ENCODE measurements at regions not wholly inside any gene's neighbourhood (a gene's known extent, or its start where the extent isn't known, plus 50 kb on each side); places are given as distances from the start of the nearest gene placed in this dataset.
"Not testable (repeated sequence)": the region's sequence is repeated elsewhere in the genome, so short reads cannot be mapped to it uniquely, and the experiment has no call there.

DNA sequence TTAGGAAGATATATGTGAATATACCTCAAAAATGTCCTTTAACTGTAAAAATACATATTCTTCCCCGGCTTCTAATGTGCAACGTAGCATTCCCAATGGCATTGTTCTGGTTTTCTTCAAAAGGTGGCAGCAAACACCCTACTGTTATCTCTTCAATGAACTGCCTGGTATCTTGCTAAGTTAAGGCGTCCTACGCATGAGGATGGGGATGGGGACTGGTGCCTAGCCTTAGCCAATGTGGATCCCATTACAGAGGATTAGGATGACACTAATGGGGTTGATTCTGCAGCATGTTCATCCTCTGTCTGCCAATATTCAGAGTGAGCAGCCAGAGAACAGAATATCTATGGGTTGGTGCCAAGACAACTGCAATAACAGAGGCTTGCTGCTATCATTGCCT, 334.9 kb upstream of the ADGRL3 start:
- H3K4me3 Mint-ChIP-seq, result no peak overlapping the region
- H3K36me3 Mint-ChIP-seq, result no peaks in the 10 kb centered on the region
- no peaks in the 10 kb centered on the region for H3K4me1 Mint-ChIP-seq
- no peak overlapping the region for H3K27ac Mint-ChIP-seq
- ATAC-seq, result no peak
- POLR2A ChIA-PET, result no interaction called here
- H3K27me3 Mint-ChIP-seq, result no peaks in the 10 kb centered on the region
- no peak for DNase-seq
- peaks cover 3 to 25% (median 10%) of the 10 kb centered on the region in 9 donors for H3K9me3 Mint-ChIP-seq

DNA sequence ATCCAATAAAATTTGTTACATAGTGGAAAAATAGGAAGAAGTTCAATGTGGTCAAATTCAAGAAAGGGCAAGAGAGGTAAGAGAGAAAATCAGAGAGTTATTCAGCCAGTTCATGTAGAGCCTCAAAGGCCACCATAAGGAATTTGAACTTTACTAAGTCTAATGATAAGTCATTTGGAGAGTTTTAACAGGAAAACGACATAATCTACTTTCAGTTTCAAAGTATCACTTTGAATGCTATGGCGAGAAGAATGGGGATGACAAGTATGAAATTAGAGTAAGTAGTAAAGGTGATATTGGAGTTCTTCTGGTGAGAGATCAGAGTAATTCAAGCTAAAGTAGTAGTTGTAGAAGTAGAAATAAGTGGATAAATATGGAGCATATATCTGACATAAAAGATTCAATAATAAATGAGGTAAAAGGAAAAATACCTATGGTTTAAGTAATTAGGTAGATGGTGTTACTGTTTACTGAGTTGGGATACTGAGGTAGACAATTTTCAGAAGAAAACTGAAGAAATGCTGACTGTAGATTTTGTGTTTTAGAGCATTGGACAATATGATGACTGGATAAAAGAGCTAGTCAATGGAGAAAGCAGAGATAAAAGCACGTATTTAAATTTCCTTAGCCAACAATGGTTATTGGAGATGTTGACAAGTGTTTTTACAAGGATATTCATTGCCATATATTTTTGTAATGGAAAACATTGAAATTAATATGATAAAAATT, 331.7 kb upstream of the ADGRL3 start:
- H3K27me3 Mint-ChIP-seq, result no peaks in the 10 kb centered on the region
- H3K27ac Mint-ChIP-seq, result no peak overlapping the region
- H3K4me1 Mint-ChIP-seq, result no peaks in the 10 kb centered on the region
- H3K36me3 Mint-ChIP-seq, result no peaks in the 10 kb centered on the region
- H3K9me3 Mint-ChIP-seq, result peaks cover 5 to 25% (median 11%) of the 10 kb centered on the region in 9 donors
- ATAC-seq (no peak), DNase-seq (no peak)
- H3K4me3 Mint-ChIP-seq, result no peak overlapping the region
- POLR2A ChIA-PET, result no interaction called here

DNA sequence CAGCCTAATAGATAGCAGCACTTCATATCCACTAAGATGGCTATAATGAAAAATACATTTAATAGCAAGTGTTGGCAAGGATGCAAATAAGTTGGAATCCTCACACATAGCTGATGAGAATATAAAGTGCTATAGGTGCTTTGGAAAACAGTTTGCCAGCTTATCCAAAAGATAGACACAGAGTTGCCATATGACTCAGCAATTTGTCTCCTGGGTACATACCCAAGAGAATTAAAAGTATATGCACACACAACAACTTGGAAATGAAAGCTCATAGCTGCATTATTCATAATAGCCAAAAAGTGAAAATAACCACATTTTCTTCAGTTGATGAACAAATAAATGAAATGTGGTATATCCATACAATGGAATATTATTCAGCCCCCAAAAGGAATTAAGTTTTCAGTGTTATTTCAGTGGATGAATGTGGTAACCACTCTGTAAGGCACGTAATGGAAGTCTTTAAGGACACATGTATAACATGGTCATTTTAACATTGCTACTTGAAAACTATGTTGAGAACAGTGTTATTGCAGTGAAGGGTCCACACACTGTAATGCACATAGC, 320.9 kb upstream of the ADGRL3 start:
- POLR2A ChIA-PET, result no interaction called here

DNA sequence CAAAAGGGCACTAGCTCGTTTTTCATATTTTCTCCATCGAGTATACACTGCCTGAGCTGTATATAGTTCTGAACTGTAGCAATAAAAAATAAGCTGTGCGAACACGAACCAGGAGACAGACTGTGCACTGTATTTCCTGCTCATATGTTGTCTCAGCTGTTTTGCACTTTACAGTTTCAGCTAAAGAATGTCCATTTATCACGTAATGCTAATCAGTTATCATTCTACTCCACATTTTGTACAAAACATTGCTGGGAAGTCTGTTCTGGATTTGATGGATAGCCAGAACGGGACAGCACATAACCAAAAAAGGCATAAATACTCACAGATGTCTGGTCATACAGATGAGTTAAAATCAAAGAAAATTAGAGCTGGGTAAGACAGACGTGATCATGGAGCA, 315.5 kb upstream of the ADGRL3 start:
- DNase-seq, result no peak
- no peaks in the 10 kb centered on the region for H3K27me3 Mint-ChIP-seq
- H3K9me3 Mint-ChIP-seq, result peaks cover 0 to 39% (median 10%) of the 10 kb centered on the region in 9 donors
- POLR2A ChIA-PET, result no interaction called here
- H3K4me3 Mint-ChIP-seq, result no peak overlapping the region
- H3K27ac Mint-ChIP-seq, result no peak overlapping the region
- no peak for ATAC-seq
- no peaks in the 10 kb centered on the region for H3K4me1 Mint-ChIP-seq
- H3K36me3 Mint-ChIP-seq, result peaks cover 0 to 4% (median 0%) of the 10 kb centered on the region in 3 donors

More for the DNA sequence above, 320.9 kb upstream of the ADGRL3 start:
- Mint-ChIP-seq H3K4me1 (no peaks in the 10 kb centered on the region), H3K36me3 (peaks cover 0 to 4% (median 0%) of the 10 kb centered on the region in 3 donors), H3K27me3 (no peaks in the 10 kb centered on the region), H3K27ac (no peak overlapping the region), H3K4me3 (no peak overlapping the region), H3K9me3 (peaks cover 0 to 23% (median 12%) of the 10 kb centered on the region in 9 donors)
- ATAC-seq (no peak), DNase-seq (no peak)

DNA sequence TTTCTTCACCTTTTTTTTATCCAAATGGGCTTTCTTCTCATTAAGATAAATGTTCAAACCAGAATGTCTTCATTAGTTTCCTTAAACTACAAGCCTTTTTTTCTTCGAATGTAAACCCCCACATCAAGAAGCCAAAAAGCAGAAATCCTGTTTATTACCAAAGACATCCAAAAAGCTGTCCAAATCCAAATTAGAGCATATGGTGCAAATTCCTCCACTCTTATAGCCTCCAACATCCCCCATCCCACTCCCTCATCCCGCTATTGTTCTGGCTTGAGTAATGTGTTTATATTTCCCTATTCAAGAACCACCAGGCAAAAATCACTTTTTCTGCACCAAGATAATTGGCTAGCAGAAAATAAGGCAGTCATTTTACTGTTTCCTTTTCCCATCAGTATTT, 315.1 kb upstream of the ADGRL3 start:
- Mint-ChIP-seq H3K36me3 (peaks cover 0 to 4% (median 0%) of the 10 kb centered on the region in 3 donors), H3K4me3 (no peak overlapping the region), H3K4me1 (no peaks in the 10 kb centered on the region), H3K27me3 (no peaks in the 10 kb centered on the region), H3K9me3 (peaks cover 0 to 41% (median 10%) of the 10 kb centered on the region in 9 donors), H3K27ac (no peak overlapping the region)
- DNase-seq (no peak), ATAC-seq (no peak)
- POLR2A ChIA-PET, result no interaction called here

DNA sequence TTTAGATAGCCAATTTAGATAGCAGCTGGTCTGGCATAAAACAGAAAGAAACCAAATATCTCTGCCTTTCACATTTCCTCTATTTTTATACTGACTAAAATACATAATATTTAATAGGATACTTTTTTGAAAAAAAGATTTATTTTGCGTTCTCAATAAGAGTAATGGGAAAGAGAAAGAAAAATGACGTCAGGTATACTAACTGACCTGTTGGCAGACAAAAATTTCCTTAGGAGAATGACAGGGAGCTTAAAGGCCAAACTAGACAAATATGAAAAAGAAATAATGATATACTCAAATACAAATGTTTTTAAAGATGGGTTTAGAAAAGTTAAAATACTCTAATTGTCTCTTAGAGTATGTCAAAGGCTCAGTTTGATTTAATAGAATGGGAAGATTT, 309.4 kb upstream of the ADGRL3 start:
- Mint-ChIP-seq H3K27me3 (no peaks in the 10 kb centered on the region), H3K9me3 (peaks cover 0 to 49% (median 16%) of the 10 kb centered on the region in 9 donors), H3K36me3 (no peaks in the 10 kb centered on the region), H3K4me3 (no peak overlapping the region), H3K27ac (no peak overlapping the region), H3K4me1 (no peaks in the 10 kb centered on the region)
- no peak for DNase-seq
- no peak for ATAC-seq
- POLR2A ChIA-PET, result no interaction called here

DNA sequence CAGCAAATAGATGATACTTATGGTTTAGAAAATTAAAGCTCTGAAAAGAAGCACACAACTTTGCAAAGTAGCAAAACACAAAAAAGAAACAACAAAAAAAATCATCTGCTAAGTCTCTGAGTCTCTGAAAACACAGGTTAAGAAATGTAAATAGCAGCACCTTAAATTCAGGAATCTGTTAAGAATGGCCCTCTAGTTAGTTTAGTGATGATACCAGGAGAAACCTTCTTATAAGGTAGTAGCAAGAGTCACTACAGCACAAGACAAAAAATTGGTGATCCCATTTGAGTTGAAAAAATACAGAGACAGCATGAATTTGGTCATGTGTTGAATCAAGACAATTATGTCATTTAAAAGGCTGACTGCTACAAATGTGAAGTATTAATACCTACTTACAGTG, 308.2 kb upstream of the ADGRL3 start:
- no peak overlapping the region for H3K4me3 Mint-ChIP-seq
- H3K9me3 Mint-ChIP-seq, result peaks cover 0 to 55% (median 16%) of the 10 kb centered on the region in 9 donors
- no peak for ATAC-seq
- DNase-seq, result no peak
- no peaks in the 10 kb centered on the region for H3K36me3 Mint-ChIP-seq
- POLR2A ChIA-PET, result no interaction called here
- no peaks in the 10 kb centered on the region for H3K27me3 Mint-ChIP-seq
- H3K27ac Mint-ChIP-seq, result no peak overlapping the region
- H3K4me1 Mint-ChIP-seq, result no peaks in the 10 kb centered on the region

DNA sequence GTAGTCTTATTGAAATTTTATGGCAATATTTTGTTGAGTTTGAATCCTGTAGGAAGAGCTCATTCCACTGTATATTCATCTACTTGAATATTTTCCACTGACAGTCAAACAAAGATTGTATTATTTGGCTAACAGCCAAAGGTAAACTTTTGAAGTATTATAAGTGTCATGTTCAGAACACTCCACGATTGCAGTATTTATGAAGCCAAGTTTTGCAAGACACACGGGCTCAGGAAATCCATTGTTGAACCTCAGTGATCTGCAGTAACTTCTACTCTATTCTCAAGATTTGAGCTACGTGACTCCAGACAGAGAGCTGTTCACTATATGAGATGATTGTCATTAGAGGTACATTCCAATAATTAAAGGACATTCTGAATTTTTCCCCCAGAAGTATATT, 302.7 kb upstream of the ADGRL3 start:
- H3K27ac Mint-ChIP-seq, result no peak overlapping the region
- H3K4me3 Mint-ChIP-seq, result no peak overlapping the region
- ATAC-seq (no peak), DNase-seq (no peak)
- H3K9me3 Mint-ChIP-seq, result peaks cover 0 to 33% (median 9%) of the 10 kb centered on the region in 9 donors
- H3K27me3 Mint-ChIP-seq, result no peaks in the 10 kb centered on the region
- POLR2A ChIA-PET, result no interaction called here
- H3K4me1 Mint-ChIP-seq, result no peaks in the 10 kb centered on the region
- H3K36me3 Mint-ChIP-seq, result no peaks in the 10 kb centered on the region

DNA sequence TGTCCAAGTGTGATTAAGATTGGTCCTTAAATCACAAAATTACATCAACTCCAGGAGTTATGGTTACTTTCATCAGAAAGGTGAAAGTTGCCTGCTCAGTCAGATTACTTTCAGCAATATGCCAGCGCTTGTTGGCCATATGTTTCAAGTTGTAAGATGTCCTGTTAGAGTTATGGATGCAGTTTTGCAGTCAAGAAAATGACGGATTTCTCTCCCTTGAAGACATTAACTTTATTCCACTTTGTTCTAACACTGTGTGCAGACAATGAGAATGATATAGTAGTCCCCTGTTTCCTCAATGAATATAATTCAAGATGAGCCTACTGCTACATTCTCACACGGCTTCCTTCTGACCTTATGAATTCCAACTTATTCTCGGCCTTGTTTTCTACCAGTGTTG, 295.0 kb upstream of the ADGRL3 start:
- no peaks in the 10 kb centered on the region for H3K36me3 Mint-ChIP-seq
- no peak for ATAC-seq

DNA sequence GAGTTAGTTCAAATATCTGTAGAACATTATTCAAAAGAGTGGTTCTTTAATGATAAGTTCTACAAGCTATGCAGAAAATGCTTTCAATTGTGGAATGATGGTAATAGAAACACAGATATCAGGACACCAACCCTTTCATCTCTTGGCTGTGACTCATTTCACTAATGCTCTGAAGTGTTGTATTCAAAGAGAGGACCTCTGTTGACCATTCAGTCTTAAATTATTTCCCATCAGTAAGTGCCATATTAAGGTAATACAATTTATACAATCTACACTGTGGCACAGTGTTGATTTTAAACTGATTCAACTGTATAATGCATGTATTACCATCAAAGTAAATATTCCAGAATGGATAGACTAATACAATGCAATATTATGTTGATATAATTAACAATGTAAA, 289.0 kb upstream of the ADGRL3 start:
- H3K4me1 Mint-ChIP-seq, result no peaks in the 10 kb centered on the region
- no peak for DNase-seq
- no peak overlapping the region for H3K4me3 Mint-ChIP-seq
- no peak overlapping the region for H3K27ac Mint-ChIP-seq
- H3K27me3 Mint-ChIP-seq, result no peaks in the 10 kb centered on the region
- POLR2A ChIA-PET, result no interaction called here
- ATAC-seq, result no peak
- peaks cover 0 to 25% (median 5%) of the 10 kb centered on the region in 9 donors for H3K9me3 Mint-ChIP-seq
- H3K36me3 Mint-ChIP-seq, result no peaks in the 10 kb centered on the region

More for the DNA sequence above, 295.0 kb upstream of the ADGRL3 start:
- POLR2A ChIA-PET, result no interaction called here
- no peaks in the 10 kb centered on the region for H3K4me1 Mint-ChIP-seq
- no peak for DNase-seq
- no peak overlapping the region for H3K4me3 Mint-ChIP-seq
- H3K27me3 Mint-ChIP-seq, result no peaks in the 10 kb centered on the region
- no peak overlapping the region for H3K27ac Mint-ChIP-seq
- H3K9me3 Mint-ChIP-seq, result peaks cover 0 to 16% (median 6%) of the 10 kb centered on the region in 9 donors

DNA sequence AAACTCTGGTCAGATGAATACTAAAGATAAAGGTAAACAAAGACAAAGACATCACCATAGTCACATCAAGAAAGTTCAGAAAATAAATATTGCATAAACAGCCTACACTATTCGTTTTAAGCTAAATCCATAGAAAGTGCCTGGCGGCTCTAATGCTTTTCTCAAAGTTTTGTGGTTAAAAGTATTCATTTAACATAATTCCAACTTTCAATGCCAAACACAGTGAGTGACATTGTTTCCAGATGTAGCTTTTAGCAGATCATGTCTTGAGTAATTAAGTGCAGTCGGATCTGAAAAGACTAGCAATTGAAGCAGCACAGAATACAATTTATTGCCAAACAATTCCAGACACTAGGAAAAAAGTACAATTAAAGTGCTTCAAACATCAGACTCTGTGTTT, 287.1 kb upstream of the ADGRL3 start:
- POLR2A ChIA-PET, result no interaction called here
- DNase-seq (no peak), ATAC-seq (no peak)
- no peaks in the 10 kb centered on the region for H3K27me3 Mint-ChIP-seq
- peaks cover 0 to 24% (median 5%) of the 10 kb centered on the region in 9 donors for H3K9me3 Mint-ChIP-seq
- no peak overlapping the region for H3K27ac Mint-ChIP-seq
- H3K4me1 Mint-ChIP-seq, result no peaks in the 10 kb centered on the region
- H3K4me3 Mint-ChIP-seq, result no peak overlapping the region
- no peaks in the 10 kb centered on the region for H3K36me3 Mint-ChIP-seq

DNA sequence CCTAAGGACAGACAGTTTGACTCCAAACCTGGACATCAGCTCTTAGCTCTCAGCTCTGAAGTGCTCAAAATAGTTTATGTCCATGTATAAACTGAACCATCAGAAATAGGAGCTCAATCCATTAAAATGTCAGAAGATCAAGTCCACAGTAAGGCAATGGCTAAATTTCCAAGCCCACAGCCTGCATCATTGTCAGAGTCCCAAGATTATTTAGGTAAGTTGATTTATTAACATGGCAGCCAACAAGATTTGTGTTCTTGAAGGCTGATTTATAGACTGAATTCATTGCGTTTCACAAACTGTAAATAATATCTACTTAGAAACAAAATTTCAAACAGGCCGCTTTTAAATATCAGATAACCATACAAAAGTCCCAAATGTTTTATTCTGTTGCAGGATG, 286.5 kb upstream of the ADGRL3 start:
- Mint-ChIP-seq H3K4me3 (no peak overlapping the region), H3K9me3 (peaks cover 0 to 24% (median 3%) of the 10 kb centered on the region in 9 donors), H3K36me3 (no peaks in the 10 kb centered on the region), H3K27ac (no peak overlapping the region), H3K4me1 (no peaks in the 10 kb centered on the region), H3K27me3 (no peaks in the 10 kb centered on the region)
- POLR2A ChIA-PET, result no interaction called here
- DNase-seq, result no peak
- ATAC-seq, result no peak

DNA sequence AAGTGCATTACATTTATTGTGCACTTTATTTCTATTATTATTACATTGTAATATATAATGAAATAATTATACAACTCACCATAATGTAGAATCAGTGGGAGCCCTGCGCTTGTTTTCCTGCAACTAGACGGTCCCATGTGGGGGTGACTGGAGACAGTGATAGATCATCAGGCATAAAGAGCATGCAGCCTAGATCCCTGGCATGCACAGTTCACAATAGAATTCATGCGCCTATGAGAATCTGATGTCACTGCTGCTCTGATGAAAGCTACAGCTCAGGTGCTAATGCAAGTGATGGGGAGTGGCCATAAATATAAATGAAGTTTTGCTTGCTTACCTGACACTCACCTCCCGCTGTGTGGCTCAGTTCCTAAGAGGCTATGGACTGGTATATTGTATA, 278.4 kb upstream of the ADGRL3 start:
- H3K36me3 Mint-ChIP-seq, H3K27me3 Mint-ChIP-seq, DNase-seq, POLR2A ChIA-PET, H3K27ac Mint-ChIP-seq, H3K4me1 Mint-ChIP-seq, H3K4me3 Mint-ChIP-seq, ATAC-seq, H3K9me3 Mint-ChIP-seq: not testable (repeated sequence)

DNA sequence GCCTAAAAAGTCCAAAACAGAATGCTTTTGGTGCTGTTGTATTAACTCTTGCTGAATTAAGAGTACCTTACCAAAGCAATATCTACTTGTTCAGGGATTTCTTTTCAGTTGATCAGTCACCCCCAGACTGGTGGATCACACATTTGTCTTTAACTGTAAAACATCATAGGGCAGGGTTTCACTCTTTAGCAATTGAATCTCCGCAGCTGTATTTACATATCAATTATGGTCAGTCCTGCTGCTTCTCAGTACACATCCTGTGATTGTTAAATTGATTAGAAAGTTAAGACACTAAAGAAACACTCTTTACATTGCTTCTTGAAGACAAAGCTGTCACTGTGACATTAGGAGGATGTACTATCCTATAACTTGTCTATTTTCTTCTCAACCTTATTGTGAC, 277.1 kb upstream of the ADGRL3 start:
- POLR2A ChIA-PET, result no interaction called here
- H3K27me3 Mint-ChIP-seq, result no peaks in the 10 kb centered on the region
- peaks cover 0 to 17% (median 6%) of the 10 kb centered on the region in 9 donors for H3K9me3 Mint-ChIP-seq
- no peaks in the 10 kb centered on the region for H3K4me1 Mint-ChIP-seq
- peaks cover 0 to 6% (median 0%) of the 10 kb centered on the region in 3 donors for H3K36me3 Mint-ChIP-seq
- no peak for DNase-seq
- H3K4me3 Mint-ChIP-seq, result no peak overlapping the region
- no peak overlapping the region for H3K27ac Mint-ChIP-seq
- ATAC-seq, result no peak
